Stimulated activated CD4-positive, alpha-beta T cell treated with anti-CD3 and anti-CD28 coated beads, Interleukin-2, amount 100 ng/mL, for 48 hours (primary cell): ENCODE measurements at regions not wholly inside any gene's neighbourhood (a gene's known extent, or its start where the extent isn't known, plus 50 kb on each side); places are given as distances from the start of the nearest gene placed in this dataset.
"Not testable (repeated sequence)": the region's sequence is repeated elsewhere in the genome, so short reads cannot be mapped to it uniquely, and the experiment has no call there.

ENCODE experiments used
- DNase-seq, 2 donors: peaks; one replicate each; pipeline ENCODE4 v3.0.0-alpha.2; 2020

- DNase-seq = no peak
Measured at GRCh38 chr12:124673801-124674617, 106.6 kb upstream of the NCOR2 start.

- DNase-seq = not testable (repeated sequence)
Measured at GRCh38 chr12:124669271-124669721, 101.9 kb upstream of the NCOR2 start.

GRCh38 chr12:124668602-124669001 is 101.2 kb upstream of the NCOR2 start:
- no peak for DNase-seq

- no peak for DNase-seq
Measured at GRCh38 chr12:124667506-124668326, 100.3 kb upstream of the NCOR2 start.

GRCh38 chr12:124666722-124667259 is 99.4 kb upstream of the NCOR2 start:
- no peak for DNase-seq

GRCh38 chr12:124665511-124665910 is 98.1 kb upstream of the NCOR2 start:
- DNase-seq = no peak

- DNase-seq = no peak
Measured at GRCh38 chr12:124664395-124665111, 97.1 kb upstream of the NCOR2 start.

- no peak for DNase-seq
Measured at GRCh38 chr12:124663771-124664366, 96.5 kb upstream of the NCOR2 start.

GRCh38 chr12:124663206-124663605 is 95.8 kb upstream of the NCOR2 start:
- no peak for DNase-seq

- no peak for DNase-seq
Measured at GRCh38 chr12:124661341-124661740, 93.9 kb upstream of the NCOR2 start.

- DNase-seq = no peak
Measured at GRCh38 chr12:124660851-124661250, 93.4 kb upstream of the NCOR2 start.

GRCh38 chr12:124658806-124659402 is 91.5 kb upstream of the NCOR2 start:
- no peak for DNase-seq

- no peak for DNase-seq
Measured at GRCh38 chr12:124658302-124658701, 90.9 kb upstream of the NCOR2 start.

GRCh38 chr12:124656947-124657434 is 89.6 kb upstream of the NCOR2 start:
- no peak for DNase-seq

GRCh38 chr12:124655698-124656516 is 88.5 kb upstream of the NCOR2 start:
- DNase-seq = no peak

- no peak for DNase-seq
Measured at GRCh38 chr12:124655048-124655697, 87.8 kb upstream of the NCOR2 start.

GRCh38 chr12:124654666-124655047 is 87.2 kb upstream of the NCOR2 start:
- DNase-seq = no peak

- no peak for DNase-seq
Measured at GRCh38 chr12:124653169-124653931, 85.9 kb upstream of the NCOR2 start.

- no peak for DNase-seq
Measured at GRCh38 chr12:124652661-124653060, 85.2 kb upstream of the NCOR2 start.
